Testis (tissue), 2 donors: ENCODE measurements at regions not wholly inside any gene's neighbourhood (a gene's known extent, or its start where the extent isn't known, plus 50 kb on each side); places are given as distances from the start of the nearest gene placed in this dataset.

Experiments
- DNase-seq: peaks from one replicate; pipeline ENCODE4 v3.0.0-alpha.2; 2019
- H3K27ac ChIP-seq, 2 donors: fragments of 200-600 bp; sonication (generic); one replicate each; pipeline ENCODE4 v1.5.1; 2019
- H3K27me3 ChIP-seq: fragments of 200-600 bp; sonication (generic); one replicate; pipeline ENCODE4 v1.5.1; 2019
- H3K36me3 ChIP-seq: fragments of 200-600 bp; sonication (generic); one replicate; pipeline ENCODE4 v1.5.1; 2017; ENCODE audit warnings: low read depth; ENCODE audit errors: missing control alignments
- H3K4me1 ChIP-seq: fragments of 200-600 bp; sonication (generic); one replicate; pipeline ENCODE4 v1.5.1; 2019
- H3K4me3 ChIP-seq, 2 donors: fragments of 200-600 bp; sonication (generic); one replicate each; pipeline ENCODE4 v1.5.1; 2017 to 2019
- H3K9me3 ChIP-seq: fragments of 200-600 bp; sonication (generic); one replicate; pipeline ENCODE4 v1.5.1; 2017
- CTCF ChIP-seq, 3 experiments: fragments of 450-650 bp in 2 of 3; fragments of 200-600 bp in 1 of 3; sonication (generic) in 1 of 3; IDR thresholded peaks; one replicate each; pipeline ENCODE4 v1.5.1; 2016 to 2019; ENCODE audit warnings: antibody characterized with exemption in 3 of 3, mild to moderate bottlenecking in 2 of 3, moderate library complexity in 1 of 3
- POLR2A ChIP-seq: fragments of 450-650 bp; IDR thresholded peaks from one replicate; pipeline ENCODE4 v1.6.1; 2017; ENCODE audit warnings: antibody characterized with exemption, mild to moderate bottlenecking, moderate library complexity
- WGBS, 2 donors: methylation state at CpG; one replicate each; pipeline ENCODE4 v1.1.5; 2018; 5-methylcytosine and 5-hydroxymethylcytosine counted together
- intact Hi-C: fragments of 100-400 bp; cut with DNase I; formaldehyde crosslinking; loops from one replicate; pipeline ENCODE4 v1.15.1; 2023; ENCODE audit warnings: low total_unique reads

DNA sequence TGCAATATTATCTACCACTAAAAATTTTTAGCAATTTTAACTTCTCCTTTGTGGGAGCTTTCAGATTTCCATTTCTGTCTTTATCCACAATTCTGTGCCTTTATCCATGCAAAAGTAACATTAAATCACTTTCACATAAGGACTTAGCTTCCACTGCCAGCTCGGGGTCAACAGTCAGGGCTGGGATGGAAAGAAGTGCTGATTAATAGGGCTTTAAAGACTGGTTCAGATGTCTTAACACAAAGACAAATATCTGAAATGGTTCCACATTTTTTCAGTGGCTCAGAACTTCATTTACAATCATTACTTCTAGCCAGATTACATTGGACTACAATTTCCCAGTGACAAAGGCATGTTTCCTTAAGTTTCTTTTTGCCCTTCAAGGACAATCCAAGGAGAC is 191.8 kb upstream of the CPHXL start:
- Histone ChIP-seq H3K9me3 (no peaks in the 10 kb centered on the region), H3K27me3 (no peaks in the 10 kb centered on the region), H3K27ac (no peak overlapping the region), H3K4me1 (no peaks in the 10 kb centered on the region), H3K4me3 (no peak overlapping the region), H3K36me3 (no peaks in the 10 kb centered on the region)
- TF ChIP-seq CTCF (IDR thresholded peaks at IDR 0.05) (no peak), POLR2A (no peak)
- DNase-seq = no peak
- WGBS, 2 donors = 34 to 36% methylated on average over 1 of the region's 1 CpG
- intact Hi-C loops = no loop called here

DNA sequence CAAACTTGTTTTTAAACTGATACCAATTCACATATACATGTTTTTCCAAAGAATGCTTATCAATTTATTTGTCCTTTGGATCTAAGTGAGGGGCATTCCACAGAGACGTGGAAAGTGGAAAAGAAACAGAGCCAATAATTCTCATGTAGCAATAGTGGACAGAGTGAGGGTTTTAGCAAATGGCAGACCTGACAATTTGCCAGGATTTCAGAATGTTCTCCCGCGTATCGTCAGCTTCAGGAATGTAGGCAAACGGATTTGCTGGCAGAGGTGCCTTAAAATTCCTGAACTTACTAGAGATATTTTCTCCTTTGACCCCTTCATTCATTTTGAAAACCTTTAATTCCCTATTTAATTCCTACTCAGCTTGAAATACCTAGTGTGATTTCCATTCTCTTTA is 193.4 kb upstream of the CPHXL start:
- no peaks in the 10 kb centered on the region for H3K36me3 ChIP-seq
- intact Hi-C loops = no loop called here
- H3K27ac ChIP-seq = no peak overlapping the region
- H3K27me3 ChIP-seq = no peaks in the 10 kb centered on the region
- no peaks in the 10 kb centered on the region for H3K4me1 ChIP-seq
- no peaks in the 10 kb centered on the region for H3K9me3 ChIP-seq
- no peak for TF ChIP-seq CTCF (IDR thresholded peaks at IDR 0.05)
- TF ChIP-seq POLR2A = no peak
- 26 to 30% methylated on average over 5 of the region's 5 CpGs for WGBS, 2 donors
- no peak overlapping the region for H3K4me3 ChIP-seq
- DNase-seq = no peak

DNA sequence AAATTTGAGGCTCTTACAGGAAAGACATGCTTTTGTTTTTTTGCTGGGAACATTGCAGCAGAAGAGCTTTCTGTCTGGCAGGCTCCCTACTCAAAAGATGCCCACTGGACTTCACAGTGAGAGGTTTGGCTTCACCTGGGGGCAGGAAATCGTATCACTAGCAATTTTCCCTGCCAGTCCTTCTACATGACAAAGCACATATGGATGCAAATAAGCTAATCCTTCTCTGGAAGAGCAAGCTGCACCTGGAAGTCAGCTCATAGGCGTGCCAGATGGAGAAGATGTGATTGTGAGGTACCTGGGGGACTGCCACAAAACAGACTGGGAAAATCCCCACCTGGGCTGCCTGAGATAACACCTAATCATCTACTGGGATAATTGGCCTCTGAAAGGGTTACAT is 195.0 kb upstream of the CPHXL start:
- Histone ChIP-seq H3K27me3 (no peaks in the 10 kb centered on the region), H3K27ac (no peak overlapping the region), H3K4me3 (no peak overlapping the region), H3K4me1 (no peaks in the 10 kb centered on the region), H3K36me3 (no peaks in the 10 kb centered on the region), H3K9me3 (no peaks in the 10 kb centered on the region)
- 67 to 88% methylated on average over 2 of the region's 2 CpGs for WGBS, 2 donors
- TF ChIP-seq CTCF (IDR thresholded peaks at IDR 0.05) (no peak), POLR2A (no peak)
- intact Hi-C loops = no loop called here
- no peak for DNase-seq

DNA sequence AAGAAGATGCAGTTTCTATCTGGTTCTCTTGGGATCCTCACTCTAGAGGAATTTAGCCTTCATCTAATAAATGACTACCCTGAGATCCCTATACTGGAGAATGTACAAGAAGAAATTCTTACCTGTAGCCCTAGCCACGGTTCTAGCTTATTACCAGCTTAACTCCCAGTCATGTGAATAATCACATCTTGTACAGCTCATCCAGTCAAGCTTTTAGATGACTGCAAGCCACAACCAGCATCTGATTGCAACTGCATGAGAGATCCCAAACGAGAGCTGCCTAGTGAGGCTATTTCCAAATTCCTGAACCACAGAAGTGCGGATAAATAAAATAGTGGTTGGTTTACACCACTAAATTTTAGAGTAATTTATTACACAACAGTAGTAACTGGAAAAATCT is 196.0 kb upstream of the CPHXL start:
- Histone ChIP-seq H3K36me3 (no peaks in the 10 kb centered on the region), H3K27ac (no peak overlapping the region), H3K4me3 (no peak overlapping the region), H3K4me1 (no peaks in the 10 kb centered on the region), H3K27me3 (no peaks in the 10 kb centered on the region), H3K9me3 (no peaks in the 10 kb centered on the region)
- TF ChIP-seq POLR2A (no peak), CTCF (IDR thresholded peaks at IDR 0.05) (no peak)
- intact Hi-C loops = no loop called here
- DNase-seq = no peak
- 81 to 83% methylated on average over 3 of the region's 3 CpGs for WGBS, 2 donors

- no peak for TF ChIP-seq CTCF (IDR thresholded peaks at IDR 0.05)
- TF ChIP-seq POLR2A = no peak
- intact Hi-C loops = no loop called here
- DNase-seq = no peak
- 73% methylated on average over 3 of the region's 3 CpGs for WGBS, 2 donors
- Histone ChIP-seq H3K27me3 (no peaks in the 10 kb centered on the region), H3K4me3 (no peak overlapping the region), H3K4me1 (no peaks in the 10 kb centered on the region), H3K36me3 (no peaks in the 10 kb centered on the region), H3K27ac (no peak overlapping the region), H3K9me3 (no peaks in the 10 kb centered on the region)
These were observed 198.1 kb upstream of the CPHXL start for GRCh38 chr16:75924397-75924796.
